Sciatic nerve (tissue), 2 donors: ENCODE measurements at regions not wholly inside any gene's neighbourhood (a gene's known extent, or its start where the extent isn't known, plus 50 kb on each side); places are given as distances from the start of the nearest gene placed in this dataset.
"Not testable (repeated sequence)": the region's sequence is repeated elsewhere in the genome, so short reads cannot be mapped to it uniquely, and the experiment has no call there.

Source experiments
- ATAC-seq: fragments of 200-7000 bp; cut with Tn5 transposase; one replicate; pipeline ENCODE4 v1.9.1; 2020; ENCODE audit warnings: mild to moderate bottlenecking, moderate library complexity
- DNase-seq: peaks from one replicate; pipeline ENCODE4 v3.0.0-alpha.2; 2020; ENCODE audit warnings: low spot score
- intact Hi-C: fragments of 100-400 bp; cut with DNase I; formaldehyde crosslinking; loops from one replicate; pipeline ENCODE4 v1.14.2; 2022
- donor health status: DM: no; HTN: no; CAD: no.
- donor health status: DM: no; HTN: no; CAD: no.

GRCh38 chr14:44453433-44454171 is 53.5 kb downstream of the FSCB start:
- intact Hi-C loops: no loop called here
- no peak for ATAC-seq

GRCh38 chr14:44450232-44450631 is 56.9 kb downstream of the FSCB start:
- ATAC-seq, intact Hi-C loops, DNase-seq: not testable (repeated sequence)

More at GRCh38 chr14:44453433-44454171, 53.5 kb downstream of the FSCB start:
- DNase-seq: no peak

- intact Hi-C loops: no loop called here
- DNase-seq (no peak), ATAC-seq (no peak)
Observed at GRCh38 chr14:44449680-44450079, 57.4 kb downstream of the FSCB start.

GRCh38 chr14:44448951-44449358 is 58.1 kb downstream of the FSCB start:
- ATAC-seq (no peak), DNase-seq (no peak)
- intact Hi-C loops: no loop called here

GRCh38 chr14:44446965-44447364 is 60.1 kb downstream of the FSCB start:
- intact Hi-C loops: no loop called here
- DNase-seq: no peak
- ATAC-seq: no peak

GRCh38 chr14:44444454-44444853 is 62.6 kb downstream of the FSCB start:
- ATAC-seq: no peak
- no peak for DNase-seq
- intact Hi-C loops: no loop called here

GRCh38 chr14:44438936-44439335 is 68.1 kb downstream of the FSCB start:
- ATAC-seq: no peak
- no peak for DNase-seq
- intact Hi-C loops: no loop called here

GRCh38 chr14:44438221-44438620 is 68.9 kb downstream of the FSCB start:
- DNase-seq (no peak), ATAC-seq (no peak)
- intact Hi-C loops: no loop called here

GRCh38 chr14:44436458-44436857 is 70.6 kb downstream of the FSCB start:
- DNase-seq (no peak), ATAC-seq (no peak)
- intact Hi-C loops: no loop called here

GRCh38 chr14:44428231-44428945 is 78.7 kb downstream of the FSCB start:
- ATAC-seq (no peak), DNase-seq (no peak)
- intact Hi-C loops: no loop called here

GRCh38 chr14:44422699-44423098 is 84.4 kb downstream of the FSCB start:
- ATAC-seq: no peak
- intact Hi-C loops: no loop called here
- no peak for DNase-seq

GRCh38 chr14:44420226-44420625 is 86.9 kb downstream of the FSCB start:
- ATAC-seq (no peak), DNase-seq (no peak)
- intact Hi-C loops: no loop called here

GRCh38 chr14:44418856-44419255 is 88.2 kb downstream of the FSCB start:
- no peak for DNase-seq
- intact Hi-C loops: no loop called here
- ATAC-seq: no peak

- DNase-seq: no peak
- intact Hi-C loops: no loop called here
- no peak for ATAC-seq
Observed at GRCh38 chr14:44417809-44418208, 89.3 kb downstream of the FSCB start.

- no peak for DNase-seq
- intact Hi-C loops: no loop called here
- ATAC-seq: no peak
Observed at GRCh38 chr14:44414646-44415045, 92.4 kb downstream of the FSCB start.

GRCh38 chr14:44412858-44413569 is 94.1 kb downstream of the FSCB start:
- DNase-seq (no peak), ATAC-seq (no peak)
- intact Hi-C loops: no loop called here

GRCh38 chr14:44405011-44405486 is 102.0 kb downstream of the FSCB start:
- intact Hi-C loops: no loop called here
- ATAC-seq (no peak), DNase-seq (no peak)

- intact Hi-C loops: no loop called here
- no peak for DNase-seq
- no peak for ATAC-seq
Observed at GRCh38 chr14:44404599-44404998, 102.5 kb downstream of the FSCB start.

GRCh38 chr14:44404036-44404435 is 103.0 kb downstream of the FSCB start:
- intact Hi-C loops: no loop called here
- ATAC-seq: no peak
- no peak for DNase-seq

GRCh38 chr14:44403193-44403592 is 103.9 kb downstream of the FSCB start:
- DNase-seq (no peak), ATAC-seq (no peak)
- intact Hi-C loops: no loop called here
